A549 (cell line): ENCODE measurements at regions not wholly inside any gene's neighbourhood (a gene's known extent, or its start where the extent isn't known, plus 50 kb on each side); places are given as distances from the start of the nearest gene placed in this dataset.

Source experiments
- ATAC-seq, 2 experiments: fragments of 200-7000 bp in 1 of 2; fragments of >200 bp in 1 of 2; cut with Nextera tagmentation in 1 of 2; cut with Tn5 transposase in 1 of 2; 3 replicates each; pipeline versions ENCODE4 v1.8.0 to v1.9.1; 2018 to 2020; ENCODE audit warnings: mild to moderate bottlenecking in 1 of 2, moderate library complexity in 1 of 2
- CTCF ChIA-PET: fragments of 300-600 bp; sonication (Branson Sonifier 250); formaldehyde crosslinking; extraction: SDS; loops from one replicate; lab custom pipeline; 2021; ENCODE audit warnings: antibody characterized with exemption, inconsistent platforms; lab: Yijun Ruan, JAX
- POLR2A ChIA-PET: fragments of 350-600 bp; formaldehyde crosslinking; extraction: SDS; loops from one replicate; lab custom pipeline; 2021; ENCODE audit warnings: antibody characterized with exemption, inconsistent platforms; lab: Yijun Ruan, JAX
- DNase-seq, 2 experiments: peaks; one replicate each; pipeline versions ENCODE4 v3.0.0 to v3.0.0-alpha.2; 2011 to 2016; ENCODE audit warnings: low read depth in 1 of 2, low spot score in 1 of 2
- FAIRE-seq: peaks from 2 replicates; lab custom pipeline; 2011; peaks lifted over from hg19 to GRCh38; lab: Jason Lieb, UNC
- H3K27ac ChIP-seq, 2 experiments: fragments of >200 bp; sonication (Bioruptor Twin); formaldehyde crosslinking; 3 replicates each; pipeline ENCODE4 v1.5.1; 2016 to 2017
- H3K4me1 ChIP-seq: fragments of >200 bp; sonication (Bioruptor Twin); formaldehyde crosslinking; 3 replicates; pipeline ENCODE4 v1.6.1; 2016
- H3K4me2 ChIP-seq: fragments of >200 bp; sonication (Bioruptor Twin); formaldehyde crosslinking; 3 replicates; pipeline ENCODE4 v1.6.1; 2016
- H3K4me3 ChIP-seq: fragments of >200 bp; sonication (Bioruptor Twin); formaldehyde crosslinking; 3 replicates; pipeline ENCODE4 v1.5.1; 2016
- H3K9me3 ChIP-seq: fragments of >200 bp; sonication (Bioruptor Twin); formaldehyde crosslinking; 3 replicates; pipeline ENCODE4 v1.6.1; 2016
- ATOH8 ChIP-seq: fragments of 250-450 bp; sonication (Bioruptor Pico); IDR thresholded peaks from 2 replicates; pipeline ENCODE4 v1.5.0; 2020; ENCODE audit warnings: low read depth, mild to moderate bottlenecking, moderate library complexity
- CHD2 ChIP-seq: fragments of 150-350 bp; IDR thresholded peaks from 2 replicates; pipeline ENCODE4 v1.6.1; 2014; ENCODE audit warnings: low read length; ENCODE audit not compliant: partially characterized antibody
- CHD4 ChIP-seq: fragments of 200-600 bp; sonication (generic); IDR thresholded peaks from 2 replicates; pipeline ENCODE4 v1.6.1; 2016; ENCODE audit warnings: antibody characterized with exemption, mild to moderate bottlenecking, borderline replicate concordance
- CTCF ChIP-seq: fragments of >200 bp; sonication (Bioruptor Twin); formaldehyde crosslinking; IDR thresholded peaks from 3 replicates; pipeline ENCODE4 v1.5.1; 2016
- ESRRA ChIP-seq: fragments of 150-350 bp; IDR thresholded peaks from 2 replicates; pipeline ENCODE4 v1.6.1; 2014; ENCODE audit warnings: mild to moderate bottlenecking, low read length, borderline replicate concordance
- FOSB ChIP-seq: fragments of 250-450 bp; sonication (Bioruptor Pico); IDR thresholded peaks from 2 replicates; pipeline ENCODE4 v1.5.0; 2020; ENCODE audit warnings: mild to moderate bottlenecking, moderate library complexity
- FOSL2 ChIP-seq, 2 experiments: fragments of 450-650 bp in 1 of 2; fragments of >200 bp in 1 of 2; sonication (Bioruptor Twin) in 1 of 2; formaldehyde crosslinking; IDR thresholded peaks; 2 replicates each; pipeline versions ENCODE4 v1.5.0 to v1.6.1; 2016 to 2020; ENCODE audit warnings: mild to moderate bottlenecking in 1 of 2, moderate library complexity in 1 of 2
- HMGXB4 ChIP-seq: fragments of 250-450 bp; sonication (Bioruptor Pico); IDR thresholded peaks from 2 replicates; pipeline ENCODE4 v1.5.0; 2021; ENCODE audit warnings: mild to moderate bottlenecking, moderate library complexity, borderline replicate concordance
- HOXB5 ChIP-seq: fragments of 250-450 bp; sonication (Bioruptor Pico); IDR thresholded peaks from 2 replicates; pipeline ENCODE4 v1.5.0; 2020; ENCODE audit warnings: mild to moderate bottlenecking, moderate library complexity
- JUN ChIP-seq, 2 experiments: fragments of >200 bp; sonication (Bioruptor Twin); formaldehyde crosslinking; IDR thresholded peaks; 2 replicates in 1 of 2; 3 replicates in 1 of 2; pipeline ENCODE4 v1.6.1; 2016 to 2017
- JUNB ChIP-seq: fragments of >200 bp; sonication (Bioruptor Twin); formaldehyde crosslinking; IDR thresholded peaks from 2 replicates; pipeline ENCODE4 v1.6.1; 2016
- NR3C1 ChIP-seq: fragments of >200 bp; sonication (Bioruptor Twin); formaldehyde crosslinking; IDR thresholded peaks from 3 replicates; pipeline ENCODE4 v1.6.1; 2017
- RAD21 ChIP-seq, 2 experiments: fragments of >200 bp in 1 of 2; sonication (Bioruptor Twin) in 1 of 2; formaldehyde crosslinking in 1 of 2; IDR thresholded peaks in 1 of 2; conservative IDR thresholded peaks in 1 of 2; 2 replicates in 1 of 2; 3 replicates in 1 of 2; pipeline ENCODE4 v1.6.1; 2012 to 2018; ENCODE audit warnings: inconsistent platforms in 1 of 2
- RFX5 ChIP-seq: fragments of 450-650 bp; IDR thresholded peaks from 2 replicates; pipeline ENCODE4 v1.7.1; 2014; ENCODE audit warnings: antibody characterized with exemption, mild to moderate bottlenecking, moderate library complexity
- SMC3 ChIP-seq: fragments of >200 bp; sonication (Bioruptor Twin); formaldehyde crosslinking; IDR thresholded peaks from 3 replicates; pipeline ENCODE4 v1.6.1; 2018; ENCODE audit warnings: inconsistent platforms
- SREBF2 ChIP-seq: fragments of 450-650 bp; IDR thresholded peaks from 2 replicates; pipeline ENCODE4 v1.6.1; 2014; ENCODE audit warnings: mild to moderate bottlenecking, moderate library complexity
- ZSCAN20 ChIP-seq: fragments of 250-450 bp; sonication (Bioruptor Pico); IDR thresholded peaks from 2 replicates; pipeline ENCODE4 v1.8.0; 2022; ENCODE audit warnings: mild to moderate bottlenecking, moderate library complexity
- WGBS: methylation state at CpG from one replicate; pipeline ENCODE4 v1.1.6; 2017; ENCODE audit errors: missing lambda C conversion rate; 5-methylcytosine and 5-hydroxymethylcytosine counted together
- TF ChIP-seq, protein P1 (sequence below): IDR thresholded peaks from 2 replicates; pipeline ENCODE4 v1.6.1; 2012
- TF ChIP-seq, protein P2 (sequence below): IDR thresholded peaks from 2 replicates; pipeline ENCODE4 v1.6.1; 2012; ENCODE audit warnings: low read depth, borderline replicate concordance
- TF ChIP-seq, protein P3 (sequence below): fragments of >200 bp; sonication (Bioruptor Twin); formaldehyde crosslinking; IDR thresholded peaks from 3 replicates; pipeline ENCODE4 v1.6.1; 2016
- TF ChIP-seq, protein P4 (sequence below): fragments of 150-350 bp; IDR thresholded peaks from 2 replicates; pipeline ENCODE4 v1.6.1; 2014; ENCODE audit warnings: low read depth, mild to moderate bottlenecking, low read length

- CTCF ChIA-PET = interaction anchor here (0.7 to 5.9 kb wide), 22 partner anchors 14 to 198 kb away, joined by 3 to 66 read pairs (median 4); no protein-coding TSS in a partner anchor
- FAIRE-seq = no peak
Measured at GRCh38 chr21:17387030-17387617, 125.7 kb upstream of the CXADR start.

DNA sequence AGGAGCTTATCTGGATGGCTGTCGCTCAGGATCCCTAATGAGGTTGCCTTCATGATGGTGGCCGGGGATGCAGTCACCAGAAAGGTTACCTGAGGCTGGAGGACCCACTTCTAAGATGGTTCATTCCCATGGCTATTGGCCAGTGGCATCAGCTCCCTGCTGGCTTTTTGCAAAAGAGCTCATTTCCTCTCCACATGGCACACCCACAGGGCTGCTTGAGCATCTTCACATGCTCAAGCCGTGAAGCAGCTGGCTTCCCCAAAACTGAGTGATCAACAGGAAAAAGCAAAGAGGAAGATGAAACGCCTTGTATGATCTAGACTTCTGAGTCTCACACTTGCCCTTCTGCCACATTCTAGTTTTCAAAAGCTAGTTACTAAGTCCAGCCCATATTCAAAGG, 124.6 kb upstream of the CXADR start:
- H3K27ac ChIP-seq = no peak overlapping the region
- no peaks in the 10 kb centered on the region for H3K9me3 ChIP-seq
- FAIRE-seq = no peak
- no peaks in the 10 kb centered on the region for H3K4me1 ChIP-seq
- ATAC-seq = no peak
- no peak overlapping the region for H3K4me3 ChIP-seq
- POLR2A ChIA-PET = no interaction called here
- CTCF ChIA-PET = interaction anchor here (0.6 to 5.9 kb wide), 8 partner anchors 43 to 197 kb away, joined by 3 to 66 read pairs (median 5); no protein-coding TSS in a partner anchor
- DNase-seq = no peak
- WGBS = 54% methylated on average over 4 of the region's 4 CpGs
- TF ChIP-seq FOSB (CRISPR knock-in tag) = no peak
- TF ChIP-seq CHD2 = no peak
- TF ChIP-seq ATOH8 (CRISPR knock-in tag) = no peak
- no peak for TF ChIP-seq JUN (IDR thresholded peaks at IDR 0.05)
- TF ChIP-seq FOSL2 (IDR thresholded peaks at IDR 0.05) = no peak
- no peak for TF ChIP-seq FOSL2 (CRISPR knock-in tag; IDR thresholded peaks at IDR 0.05)
- TF ChIP-seq HOXB5 = no peak
- TF ChIP-seq JUNB = no peak
- no peak overlapping the region for H3K4me2 ChIP-seq

More at GRCh38 chr21:17387030-17387617, 125.7 kb upstream of the CXADR start:
- ATAC-seq (peak; percentile 54 to 73; a peak in 4 of 6 replicates), DNase-seq (peak; percentile 25 to 51)
- TF ChIP-seq CTCF (peak; percentile 70), NR3C1 (no peak), SMC3 (peak; percentile 77), RAD21 (conservative IDR thresholded peaks at IDR 0.05 in 1 of 2, IDR thresholded peaks at IDR 0.05 in 1 of 2) (peak; percentile 80 to 84), ESRRA (no peak)
- TF ChIP-seq, protein P1, sequence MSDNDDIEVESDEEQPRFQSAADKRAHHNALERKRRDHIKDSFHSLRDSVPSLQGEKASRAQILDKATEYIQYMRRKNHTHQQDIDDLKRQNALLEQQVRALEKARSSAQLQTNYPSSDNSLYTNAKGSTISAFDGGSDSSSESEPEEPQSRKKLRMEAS = no peak
- 2% methylated on average over 7 of the region's 7 CpGs for WGBS
- Histone ChIP-seq H3K27ac (no peak overlapping the region), H3K4me3 (no peak overlapping the region), H3K4me1 (no peaks in the 10 kb centered on the region), H3K9me3 (no peaks in the 10 kb centered on the region), H3K4me2 (no peak overlapping the region)
- POLR2A ChIA-PET = interaction anchor here (0.9 kb wide), 2 partner anchors 127 to 167 kb away, joined by 3 read pairs; no protein-coding TSS in a partner anchor

DNA sequence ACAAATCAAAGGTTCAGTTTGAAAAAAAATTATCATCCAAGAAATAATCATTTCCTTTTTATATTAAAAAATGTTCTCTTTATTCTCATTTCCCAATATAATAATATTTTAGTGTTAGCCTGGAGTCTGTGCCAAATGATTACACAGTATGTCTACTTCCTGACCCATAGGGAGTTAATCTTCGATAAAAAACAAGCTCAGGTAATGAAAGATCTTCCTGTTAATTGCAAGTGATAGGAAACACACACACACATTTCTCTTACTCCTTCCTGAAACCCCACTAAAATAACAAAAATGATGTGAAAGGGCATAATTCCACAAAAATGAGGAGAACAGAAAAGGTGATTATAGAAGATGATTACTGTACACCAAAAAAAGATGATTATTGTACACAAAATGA, 123.5 kb upstream of the CXADR start:
- Histone ChIP-seq H3K4me2 (no peak overlapping the region), H3K4me3 (no peak overlapping the region), H3K9me3 (no peaks in the 10 kb centered on the region), H3K4me1 (no peaks in the 10 kb centered on the region), H3K27ac (no peak overlapping the region)
- CTCF ChIA-PET = interaction anchor here (1.4 to 5.9 kb wide), 4 partner anchors 160 to 196 kb away, joined by 3 to 66 read pairs (median 16); no protein-coding TSS in a partner anchor
- DNase-seq (no peak), ATAC-seq (no peak), FAIRE-seq (no peak)
- POLR2A ChIA-PET = no interaction called here
- 37% methylated on average over 1 of the region's 1 CpG for WGBS
- TF ChIP-seq, protein P2, sequence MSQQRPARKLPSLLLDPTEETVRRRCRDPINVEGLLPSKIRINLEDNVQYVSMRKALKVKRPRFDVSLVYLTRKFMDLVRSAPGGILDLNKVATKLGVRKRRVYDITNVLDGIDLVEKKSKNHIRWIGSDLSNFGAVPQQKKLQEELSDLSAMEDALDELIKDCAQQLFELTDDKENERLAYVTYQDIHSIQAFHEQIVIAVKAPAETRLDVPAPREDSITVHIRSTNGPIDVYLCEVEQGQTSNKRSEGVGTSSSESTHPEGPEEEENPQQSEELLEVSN = no peak
- no peak for TF ChIP-seq CHD2
- TF ChIP-seq HMGXB4 = no peak
- no peak for TF ChIP-seq RFX5
- no peak for TF ChIP-seq ZSCAN20
- no peak for TF ChIP-seq CTCF
- TF ChIP-seq FOSB (CRISPR knock-in tag) = no peak
- TF ChIP-seq, protein P3, sequence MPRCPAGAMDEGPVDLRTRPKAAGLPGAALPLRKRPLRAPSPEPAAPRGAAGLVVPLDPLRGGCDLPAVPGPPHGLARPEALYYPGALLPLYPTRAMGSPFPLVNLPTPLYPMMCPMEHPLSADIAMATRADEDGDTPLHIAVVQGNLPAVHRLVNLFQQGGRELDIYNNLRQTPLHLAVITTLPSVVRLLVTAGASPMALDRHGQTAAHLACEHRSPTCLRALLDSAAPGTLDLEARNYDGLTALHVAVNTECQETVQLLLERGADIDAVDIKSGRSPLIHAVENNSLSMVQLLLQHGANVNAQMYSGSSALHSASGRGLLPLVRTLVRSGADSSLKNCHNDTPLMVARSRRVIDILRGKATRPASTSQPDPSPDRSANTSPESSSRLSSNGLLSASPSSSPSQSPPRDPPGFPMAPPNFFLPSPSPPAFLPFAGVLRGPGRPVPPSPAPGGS = no peak
- no peak for TF ChIP-seq SREBF2
- no peak for TF ChIP-seq CHD4
- TF ChIP-seq, protein P4, sequence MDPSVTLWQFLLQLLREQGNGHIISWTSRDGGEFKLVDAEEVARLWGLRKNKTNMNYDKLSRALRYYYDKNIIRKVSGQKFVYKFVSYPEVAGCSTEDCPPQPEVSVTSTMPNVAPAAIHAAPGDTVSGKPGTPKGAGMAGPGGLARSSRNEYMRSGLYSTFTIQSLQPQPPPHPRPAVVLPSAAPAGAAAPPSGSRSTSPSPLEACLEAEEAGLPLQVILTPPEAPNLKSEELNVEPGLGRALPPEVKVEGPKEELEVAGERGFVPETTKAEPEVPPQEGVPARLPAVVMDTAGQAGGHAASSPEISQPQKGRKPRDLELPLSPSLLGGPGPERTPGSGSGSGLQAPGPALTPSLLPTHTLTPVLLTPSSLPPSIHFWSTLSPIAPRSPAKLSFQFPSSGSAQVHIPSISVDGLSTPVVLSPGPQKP = no peak
- no peak for TF ChIP-seq HOXB5
